Kidney epithelial cell (primary cell): ENCODE measurements at regions not wholly inside any gene's neighbourhood (a gene's known extent, or its start where the extent isn't known, plus 50 kb on each side); places are given as distances from the start of the nearest gene placed in this dataset.

Source experiments
- DNase-seq: peaks from one replicate; pipeline ENCODE4 v3.0.0-alpha.2; 2010; ENCODE audit warnings: low read depth
- H3K27me3 ChIP-seq: 2 replicates; pipeline ENCODE4 v1.6.0; 2011; ENCODE audit warnings: low read length; ENCODE audit not compliant: control insufficient read depth, insufficient read depth
- H3K36me3 ChIP-seq: 2 replicates; pipeline ENCODE4 v1.5.1; 2011; ENCODE audit warnings: low read length; ENCODE audit not compliant: control insufficient read depth, insufficient read depth
- H3K4me3 ChIP-seq: 2 replicates; pipeline ENCODE4 v1.5.1; 2011; ENCODE audit warnings: low read depth, mild to moderate bottlenecking, control low read depth, low read length
- TF ChIP-seq, protein P1 (sequence below): IDR thresholded peaks from 2 replicates; pipeline ENCODE4 v1.5.1; 2011; ENCODE audit warnings: mild to moderate bottlenecking, moderate library complexity, low read length, control low read depth, inconsistent platforms; ENCODE audit not compliant: insufficient read depth, poor library complexity, severe bottlenecking

DNA sequence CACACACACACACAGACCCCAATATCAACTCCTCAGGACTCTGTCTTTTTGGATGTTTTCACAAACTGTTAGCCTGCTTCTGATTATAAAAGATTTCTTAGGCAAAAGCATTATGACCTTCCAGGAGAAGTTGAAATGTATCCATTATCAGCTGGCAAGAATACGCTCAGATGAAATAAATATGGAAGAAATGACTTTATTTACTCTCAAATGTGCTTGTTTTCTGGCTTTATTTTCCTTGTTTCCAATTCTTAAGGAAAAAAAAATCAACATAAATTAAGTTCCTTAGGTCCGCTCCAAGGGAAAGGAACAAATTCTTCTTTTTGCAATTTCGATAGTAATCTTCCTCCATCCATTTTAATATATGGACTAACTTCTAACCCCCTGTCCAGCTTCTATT lies 175.6 kb upstream of the HCCS start:
- TF ChIP-seq, protein P1, sequence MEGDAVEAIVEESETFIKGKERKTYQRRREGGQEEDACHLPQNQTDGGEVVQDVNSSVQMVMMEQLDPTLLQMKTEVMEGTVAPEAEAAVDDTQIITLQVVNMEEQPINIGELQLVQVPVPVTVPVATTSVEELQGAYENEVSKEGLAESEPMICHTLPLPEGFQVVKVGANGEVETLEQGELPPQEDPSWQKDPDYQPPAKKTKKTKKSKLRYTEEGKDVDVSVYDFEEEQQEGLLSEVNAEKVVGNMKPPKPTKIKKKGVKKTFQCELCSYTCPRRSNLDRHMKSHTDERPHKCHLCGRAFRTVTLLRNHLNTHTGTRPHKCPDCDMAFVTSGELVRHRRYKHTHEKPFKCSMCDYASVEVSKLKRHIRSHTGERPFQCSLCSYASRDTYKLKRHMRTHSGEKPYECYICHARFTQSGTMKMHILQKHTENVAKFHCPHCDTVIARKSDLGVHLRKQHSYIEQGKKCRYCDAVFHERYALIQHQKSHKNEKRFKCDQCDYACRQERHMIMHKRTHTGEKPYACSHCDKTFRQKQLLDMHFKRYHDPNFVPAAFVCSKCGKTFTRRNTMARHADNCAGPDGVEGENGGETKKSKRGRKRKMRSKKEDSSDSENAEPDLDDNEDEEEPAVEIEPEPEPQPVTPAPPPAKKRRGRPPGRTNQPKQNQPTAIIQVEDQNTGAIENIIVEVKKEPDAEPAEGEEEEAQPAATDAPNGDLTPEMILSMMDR = no peak
- H3K4me3 ChIP-seq = no peak overlapping the region
- DNase-seq = no peak
- H3K27me3 ChIP-seq = no peaks in the 10 kb centered on the region
- H3K36me3 ChIP-seq = no peaks in the 10 kb centered on the region

DNA sequence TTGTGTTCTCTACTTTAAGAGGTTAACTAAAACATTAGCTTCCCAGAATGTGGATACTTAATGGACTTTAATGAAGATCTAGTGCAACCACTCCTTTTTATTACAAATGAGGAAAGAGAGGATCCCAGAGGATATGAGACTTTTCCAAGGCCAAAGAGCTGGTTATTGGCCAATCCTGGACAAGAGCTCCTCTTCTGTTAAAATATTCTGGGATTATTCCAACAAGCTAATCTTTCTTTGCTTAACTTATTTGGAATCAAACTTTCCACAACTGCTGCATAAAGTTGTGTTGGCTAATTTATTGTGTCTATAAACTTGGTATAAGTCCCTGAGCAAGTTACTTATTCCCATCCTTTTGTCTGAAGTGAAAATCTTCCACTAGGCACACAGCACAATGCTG lies 174.2 kb upstream of the HCCS start:
- TF ChIP-seq, protein P1 = no peak
- Histone ChIP-seq H3K4me3 (no peak overlapping the region), H3K36me3 (no peaks in the 10 kb centered on the region), H3K27me3 (no peaks in the 10 kb centered on the region)
- DNase-seq = no peak

DNA sequence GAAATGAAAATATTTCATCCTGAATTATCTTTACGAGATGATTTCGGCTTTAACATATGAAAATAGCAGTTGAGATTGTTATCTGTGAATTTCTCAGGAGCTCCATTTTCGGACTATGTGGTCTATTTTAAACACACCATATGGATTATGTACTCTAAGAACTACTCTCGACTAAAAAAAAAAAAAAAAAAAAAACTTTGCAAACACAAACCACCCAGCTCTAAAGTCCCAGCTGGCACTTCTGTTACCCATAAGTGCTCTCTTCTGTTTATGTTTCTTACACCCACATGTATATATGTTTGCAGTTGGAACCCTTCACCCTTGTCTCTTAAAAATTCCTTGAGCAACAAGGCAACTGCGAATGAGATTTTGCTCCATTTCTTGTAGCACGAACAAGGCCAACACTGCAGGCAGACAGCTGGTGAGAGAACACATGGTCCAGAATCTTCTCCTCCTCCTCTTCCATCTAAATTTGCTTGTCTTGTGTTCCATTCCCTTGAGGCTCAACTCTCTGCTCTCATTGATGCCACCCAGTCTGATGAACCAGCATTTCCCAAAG lies 172.7 kb upstream of the HCCS start:
- DNase-seq = no peak
- no peaks in the 10 kb centered on the region for H3K36me3 ChIP-seq
- no peaks in the 10 kb centered on the region for H3K27me3 ChIP-seq
- TF ChIP-seq, protein P1 = no peak
- H3K4me3 ChIP-seq = no peak overlapping the region

DNA sequence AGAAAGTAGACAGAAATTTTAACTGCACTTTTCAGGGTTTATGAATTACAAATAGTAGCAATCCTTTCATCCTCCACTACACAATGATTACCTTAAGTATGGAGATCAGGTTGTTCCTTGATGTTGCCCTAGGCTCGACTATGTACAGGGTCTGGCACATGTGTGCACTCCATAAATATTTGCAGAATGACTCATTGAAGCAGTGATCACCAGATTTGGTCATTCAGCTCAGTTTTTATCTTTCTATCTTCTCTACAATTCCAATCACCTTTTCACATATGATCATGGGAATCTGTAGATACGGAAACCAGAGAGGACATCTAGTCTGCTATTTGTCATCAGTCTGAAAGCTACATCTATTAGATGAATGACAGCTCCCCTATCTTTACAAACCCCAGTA lies 171.7 kb upstream of the HCCS start:
- peak; percentile 10 for DNase-seq
- TF ChIP-seq, protein P1 = no peak
- no peak overlapping the region for H3K4me3 ChIP-seq
- no peaks in the 10 kb centered on the region for H3K27me3 ChIP-seq
- no peaks in the 10 kb centered on the region for H3K36me3 ChIP-seq

DNA sequence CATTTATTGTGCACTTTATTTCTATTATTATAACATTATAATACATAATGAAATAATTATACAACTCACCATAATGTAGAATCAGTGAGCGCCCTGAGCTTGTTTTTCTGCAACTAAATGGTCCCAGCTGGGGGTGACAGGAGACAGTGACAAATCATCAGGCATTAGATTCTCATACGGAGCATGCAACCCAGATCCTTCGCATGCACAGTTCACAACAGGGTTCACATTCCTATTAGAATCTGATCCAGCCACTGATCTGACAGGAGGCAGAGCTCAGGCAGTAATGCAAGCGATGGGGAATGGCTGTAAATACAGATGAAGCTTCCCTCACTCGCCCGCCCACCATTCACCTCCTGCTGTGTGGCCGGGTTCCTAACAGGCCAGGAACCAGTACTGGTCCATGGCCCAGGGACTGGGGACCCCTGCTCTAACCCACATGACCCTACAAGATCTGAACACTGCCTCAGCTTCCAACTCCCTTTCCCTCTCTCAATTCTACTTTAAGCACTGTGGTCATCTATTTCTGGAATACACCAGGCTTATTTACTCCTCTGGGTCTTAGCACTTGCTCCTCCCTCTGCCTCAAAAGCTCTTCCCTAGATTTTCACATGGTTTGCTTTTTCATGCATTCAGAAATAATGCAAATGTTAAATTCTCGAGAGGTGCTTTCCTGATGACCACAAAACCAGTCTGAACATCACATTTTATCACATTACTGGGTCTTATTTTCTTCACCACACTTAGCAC lies 166.8 kb upstream of the HCCS start:
- H3K4me3 ChIP-seq = no peak overlapping the region
- DNase-seq = no peak
- TF ChIP-seq, protein P1 = no peak
- H3K36me3 ChIP-seq = no peaks in the 10 kb centered on the region
- H3K27me3 ChIP-seq = no peaks in the 10 kb centered on the region

DNA sequence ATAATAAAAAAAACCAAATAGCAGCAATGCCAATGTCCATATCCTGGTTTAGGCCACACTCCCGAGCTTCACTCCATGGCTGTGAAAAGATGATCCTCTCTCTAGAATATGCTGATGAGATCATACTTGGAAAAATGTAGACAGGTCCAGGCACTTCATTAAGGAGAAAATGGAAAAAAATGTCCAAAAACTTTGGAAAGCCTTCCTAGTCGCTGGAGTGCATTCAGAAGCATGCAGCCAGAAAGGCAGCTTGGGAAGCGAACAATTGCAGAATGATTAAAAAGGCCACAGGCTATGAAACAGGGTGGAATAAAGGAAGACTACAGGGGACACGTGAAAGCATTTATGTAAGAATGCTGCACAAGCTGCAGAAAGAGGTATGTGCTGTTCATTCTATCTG lies 165.6 kb upstream of the HCCS start:
- H3K27me3 ChIP-seq = no peaks in the 10 kb centered on the region
- no peaks in the 10 kb centered on the region for H3K36me3 ChIP-seq
- TF ChIP-seq, protein P1 = no peak
- no peak overlapping the region for H3K4me3 ChIP-seq
- DNase-seq = no peak
